ENCODE measurements at regions not wholly inside any gene's neighbourhood (a gene's known extent, or its start where the extent isn't known, plus 50 kb on each side); places are given as distances from the start of the nearest gene placed in this dataset.

DNA sequence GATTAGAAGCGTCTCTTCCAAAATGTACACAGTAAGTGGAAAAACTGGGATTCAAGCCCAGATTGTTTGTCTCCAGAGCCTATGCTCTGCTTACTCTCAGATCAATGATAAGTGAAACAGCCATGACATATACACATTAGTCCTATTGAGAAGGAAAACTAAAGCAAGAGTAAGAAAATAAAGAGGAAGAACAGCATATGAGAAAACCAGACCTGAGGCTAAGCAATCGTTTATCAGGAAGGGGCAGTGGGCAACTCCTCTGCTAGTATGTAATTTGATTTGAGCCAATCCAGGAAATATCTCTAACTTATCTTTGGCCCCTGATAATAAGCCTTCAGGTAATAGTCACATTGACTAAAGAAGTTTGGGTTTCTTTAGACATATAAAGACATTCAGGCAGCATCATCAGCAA is 789.9 kb upstream of the C9orf72 start:
- H3K9ac ChIP-seq (ENCODE audit: low read length): no peak overlapping the region
- no peaks in the 10 kb centered on the region for H3K36me3 ChIP-seq (replicated peaks; ENCODE audit: low read depth, low read length)
- TF ChIP-seq, protein P1, sequence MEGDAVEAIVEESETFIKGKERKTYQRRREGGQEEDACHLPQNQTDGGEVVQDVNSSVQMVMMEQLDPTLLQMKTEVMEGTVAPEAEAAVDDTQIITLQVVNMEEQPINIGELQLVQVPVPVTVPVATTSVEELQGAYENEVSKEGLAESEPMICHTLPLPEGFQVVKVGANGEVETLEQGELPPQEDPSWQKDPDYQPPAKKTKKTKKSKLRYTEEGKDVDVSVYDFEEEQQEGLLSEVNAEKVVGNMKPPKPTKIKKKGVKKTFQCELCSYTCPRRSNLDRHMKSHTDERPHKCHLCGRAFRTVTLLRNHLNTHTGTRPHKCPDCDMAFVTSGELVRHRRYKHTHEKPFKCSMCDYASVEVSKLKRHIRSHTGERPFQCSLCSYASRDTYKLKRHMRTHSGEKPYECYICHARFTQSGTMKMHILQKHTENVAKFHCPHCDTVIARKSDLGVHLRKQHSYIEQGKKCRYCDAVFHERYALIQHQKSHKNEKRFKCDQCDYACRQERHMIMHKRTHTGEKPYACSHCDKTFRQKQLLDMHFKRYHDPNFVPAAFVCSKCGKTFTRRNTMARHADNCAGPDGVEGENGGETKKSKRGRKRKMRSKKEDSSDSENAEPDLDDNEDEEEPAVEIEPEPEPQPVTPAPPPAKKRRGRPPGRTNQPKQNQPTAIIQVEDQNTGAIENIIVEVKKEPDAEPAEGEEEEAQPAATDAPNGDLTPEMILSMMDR (IDR thresholded peaks at IDR 0.05; ENCODE audit: low read depth, low read length): no peak
- TF ChIP-seq EZH2phosphoT487 (IDR thresholded peaks at IDR 0.05; ENCODE audit: low read depth): no peak
- no peaks in the 10 kb centered on the region for H3K9me3 ChIP-seq (ENCODE audit: insufficient read depth, low read length)
- no peaks in the 10 kb centered on the region for H3K27me3 ChIP-seq (ENCODE audit: low read depth, low read length)
- no peak overlapping the region for H3K4me2 ChIP-seq (ENCODE audit: low read length)
- no peak overlapping the region for H3K27ac ChIP-seq (ENCODE audit: low read length)
- H3K4me1 ChIP-seq (ENCODE audit: low read length): no peaks in the 10 kb centered on the region
- H3K4me3 ChIP-seq (ENCODE audit: low read length): no peak overlapping the region
- no peak overlapping the region for H2AFZ ChIP-seq (ENCODE audit: low read depth, low read length)
- H3K79me2 ChIP-seq (ENCODE audit: low read length): no peaks in the 10 kb centered on the region
- no peaks in the 10 kb centered on the region for H4K20me1 ChIP-seq (ENCODE audit: insufficient read depth, low read length)

DNA sequence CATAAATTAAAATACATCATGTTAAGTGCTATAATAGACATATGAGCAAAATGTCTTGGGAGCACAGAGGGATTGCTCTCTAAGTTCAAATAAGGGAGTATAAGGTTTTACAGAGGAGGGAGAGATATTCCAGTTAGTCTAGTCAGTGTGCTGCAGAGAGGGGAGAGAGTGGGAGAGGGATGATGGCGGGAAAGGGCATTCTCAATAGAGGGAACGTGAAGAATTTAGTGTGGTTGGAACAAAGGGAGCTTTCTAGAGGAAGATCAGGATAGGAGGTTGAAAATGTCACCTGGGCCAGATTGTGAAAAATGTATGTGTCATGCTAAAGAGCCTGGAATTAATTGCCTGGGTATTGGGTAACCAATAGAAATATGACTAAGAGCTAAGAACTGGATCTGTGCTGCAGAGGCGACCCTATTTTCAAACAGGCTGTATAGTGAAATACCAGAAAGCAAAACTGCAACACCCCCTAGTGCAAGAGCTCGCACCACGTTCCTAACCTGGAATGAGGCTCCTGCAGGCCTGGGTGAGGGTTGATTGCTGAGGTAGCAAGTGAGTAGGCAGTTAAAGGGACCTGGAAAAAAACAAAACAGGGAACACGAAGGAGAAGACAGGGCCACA is 791.8 kb upstream of the C9orf72 start:
- Histone ChIP-seq H3K4me1 (ENCODE audit: low read length) (no peaks in the 10 kb centered on the region), H3K36me3 (replicated peaks; ENCODE audit: low read depth, low read length) (no peaks in the 10 kb centered on the region), H3K9ac (ENCODE audit: low read length) (no peak overlapping the region), H3K9me3 (ENCODE audit: insufficient read depth, low read length) (no peaks in the 10 kb centered on the region), H3K27ac (ENCODE audit: low read length) (no peak overlapping the region), H2AFZ (ENCODE audit: low read depth, low read length) (no peak overlapping the region), H3K4me3 (ENCODE audit: low read length) (no peak overlapping the region), H3K27me3 (ENCODE audit: low read depth, low read length) (no peaks in the 10 kb centered on the region), H3K79me2 (ENCODE audit: low read length) (no peaks in the 10 kb centered on the region), H3K4me2 (ENCODE audit: low read length) (no peak overlapping the region), H4K20me1 (ENCODE audit: insufficient read depth, low read length) (no peaks in the 10 kb centered on the region)
- TF ChIP-seq, protein P1 (IDR thresholded peaks at IDR 0.05; ENCODE audit: low read depth, low read length): no peak
- no peak for TF ChIP-seq EZH2phosphoT487 (IDR thresholded peaks at IDR 0.05; ENCODE audit: low read depth)

DNA sequence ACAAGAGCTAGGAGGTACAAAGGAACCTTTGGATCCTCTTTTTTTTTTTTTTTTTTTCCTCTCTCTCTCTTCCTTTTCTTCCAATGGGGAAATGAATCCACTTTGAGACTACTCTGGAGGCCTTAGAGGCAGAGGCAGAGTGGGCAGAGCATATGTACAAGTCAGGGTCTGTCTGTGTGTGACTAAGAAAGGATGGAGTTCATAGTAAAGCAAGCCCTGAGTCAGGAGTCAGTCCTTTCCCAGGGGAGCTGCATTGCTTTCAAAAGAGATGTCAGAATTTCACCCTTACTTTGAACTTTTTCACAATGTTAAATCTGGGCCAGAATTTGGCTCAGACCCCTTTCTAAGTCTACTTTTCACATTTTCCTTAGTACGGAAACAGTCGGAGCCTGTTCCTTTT is 792.4 kb upstream of the C9orf72 start:
- Histone ChIP-seq H3K4me3 (ENCODE audit: low read length) (no peak overlapping the region), H3K27ac (ENCODE audit: low read length) (no peak overlapping the region), H3K9me3 (ENCODE audit: insufficient read depth, low read length) (no peaks in the 10 kb centered on the region), H3K4me2 (ENCODE audit: low read length) (no peak overlapping the region), H3K27me3 (ENCODE audit: low read depth, low read length) (no peaks in the 10 kb centered on the region), H3K36me3 (replicated peaks; ENCODE audit: low read depth, low read length) (no peaks in the 10 kb centered on the region), H4K20me1 (ENCODE audit: insufficient read depth, low read length) (no peaks in the 10 kb centered on the region), H2AFZ (ENCODE audit: low read depth, low read length) (no peak overlapping the region), H3K79me2 (ENCODE audit: low read length) (no peaks in the 10 kb centered on the region), H3K4me1 (ENCODE audit: low read length) (no peaks in the 10 kb centered on the region), H3K9ac (ENCODE audit: low read length) (no peak overlapping the region)
- no peak for TF ChIP-seq EZH2phosphoT487 (IDR thresholded peaks at IDR 0.05; ENCODE audit: low read depth)
- TF ChIP-seq, protein P1 (IDR thresholded peaks at IDR 0.05; ENCODE audit: low read depth, low read length): no peak

DNA sequence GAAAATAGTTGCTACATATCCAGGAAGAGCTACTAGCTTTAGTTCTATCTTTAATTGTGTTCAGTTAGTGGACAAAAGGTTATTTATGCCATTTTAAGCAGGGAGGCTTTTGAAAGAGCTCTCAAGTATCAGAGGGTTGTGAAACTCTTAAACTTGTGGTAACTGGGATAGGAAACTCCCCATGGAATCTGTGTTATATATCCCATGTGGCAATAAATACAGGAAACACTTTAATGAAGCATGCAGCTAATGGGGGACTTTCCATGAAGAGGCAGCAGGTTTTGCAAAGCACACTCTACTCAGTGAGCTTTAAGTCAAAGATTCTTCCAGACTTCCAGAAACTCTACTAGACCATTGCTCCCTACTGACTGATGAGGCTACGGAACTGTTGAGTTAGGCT is 805.0 kb upstream of the C9orf72 start:
- no peak overlapping the region for H2AFZ ChIP-seq (ENCODE audit: low read depth, low read length)
- no peak overlapping the region for H3K4me2 ChIP-seq (ENCODE audit: low read length)
- H3K4me3 ChIP-seq (ENCODE audit: low read length): no peak overlapping the region
- no peaks in the 10 kb centered on the region for H3K36me3 ChIP-seq (replicated peaks; ENCODE audit: low read depth, low read length)
- no peaks in the 10 kb centered on the region for H3K27me3 ChIP-seq (ENCODE audit: low read depth, low read length)
- no peaks in the 10 kb centered on the region for H3K9me3 ChIP-seq (ENCODE audit: insufficient read depth, low read length)
- H3K4me1 ChIP-seq (ENCODE audit: low read length): no peaks in the 10 kb centered on the region
- H4K20me1 ChIP-seq (ENCODE audit: insufficient read depth, low read length): no peaks in the 10 kb centered on the region
- no peak overlapping the region for H3K27ac ChIP-seq (ENCODE audit: low read length)
- no peak overlapping the region for H3K9ac ChIP-seq (ENCODE audit: low read length)
- H3K79me2 ChIP-seq (ENCODE audit: low read length): no peaks in the 10 kb centered on the region
- TF ChIP-seq EZH2phosphoT487 (IDR thresholded peaks at IDR 0.05; ENCODE audit: low read depth): no peak
- TF ChIP-seq, protein P1 (IDR thresholded peaks at IDR 0.05; ENCODE audit: low read depth, low read length): no peak
